ENCODE measurements at regions not wholly inside any gene's neighbourhood (a gene's known extent, or its start where the extent isn't known, plus 50 kb on each side); places are given as distances from the start of the nearest gene placed in this dataset.
"Not testable (repeated sequence)": the region's sequence is repeated elsewhere in the genome, so short reads cannot be mapped to it uniquely, and the experiment has no call there.

- DNase-seq: no peak
These were observed 324.9 kb upstream of the CITED2 start for GRCh38 chr6:139699335-139699734.

GRCh38 chr6:139698526-139699176 is 324.2 kb upstream of the CITED2 start:
- no peak for DNase-seq

GRCh38 chr6:139697856-139698255 is 323.4 kb upstream of the CITED2 start:
- not testable (repeated sequence) for DNase-seq

- peak in 1 of 2 donors; percentile 23 for DNase-seq
These were observed 322.5 kb upstream of the CITED2 start for GRCh38 chr6:139696991-139697390.

- DNase-seq: no peak
These were observed 320.9 kb upstream of the CITED2 start for GRCh38 chr6:139695361-139695760.

GRCh38 chr6:139693735-139694134 is 319.3 kb upstream of the CITED2 start:
- DNase-seq: no peak

GRCh38 chr6:139690007-139690406 is 315.6 kb upstream of the CITED2 start:
- no peak for DNase-seq

- no peak for DNase-seq
These were observed 312.6 kb upstream of the CITED2 start for GRCh38 chr6:139687055-139687454.

- DNase-seq: no peak
These were observed 311.9 kb upstream of the CITED2 start for GRCh38 chr6:139686308-139686707.

- DNase-seq: no peak
These were observed 310.6 kb upstream of the CITED2 start for GRCh38 chr6:139685009-139685408.

GRCh38 chr6:139680819-139681218 is 306.4 kb upstream of the CITED2 start:
- no peak for DNase-seq

GRCh38 chr6:139679516-139680179 is 305.2 kb upstream of the CITED2 start:
- no peak for DNase-seq

- no peak for DNase-seq
These were observed 302.3 kb upstream of the CITED2 start for GRCh38 chr6:139676718-139677117.

- DNase-seq: no peak
These were observed 291.8 kb upstream of the CITED2 start for GRCh38 chr6:139666284-139666683.

- DNase-seq: no peak
These were observed 289.5 kb upstream of the CITED2 start for GRCh38 chr6:139663996-139664395.

- no peak for DNase-seq
These were observed 285.3 kb upstream of the CITED2 start for GRCh38 chr6:139659711-139660110.

- no peak for DNase-seq
These were observed 284.7 kb upstream of the CITED2 start for GRCh38 chr6:139659196-139659595.

- no peak for DNase-seq
These were observed 282.7 kb upstream of the CITED2 start for GRCh38 chr6:139657119-139657518.

- DNase-seq: no peak
These were observed 281.6 kb upstream of the CITED2 start for GRCh38 chr6:139655783-139656705.

- no peak for DNase-seq
These were observed 280.7 kb upstream of the CITED2 start for GRCh38 chr6:139654888-139655782.

GRCh38 chr6:139654309-139654708 is 279.9 kb upstream of the CITED2 start:
- no peak for DNase-seq

GRCh38 chr6:139653111-139653510 is 278.7 kb upstream of the CITED2 start:
- DNase-seq: no peak

GRCh38 chr6:139650941-139651340 is 276.5 kb upstream of the CITED2 start:
- no peak for DNase-seq
